HepG2 (cell line): ENCODE measurements at regions not wholly inside any gene's neighbourhood (a gene's known extent, or its start where the extent isn't known, plus 50 kb on each side); places are given as distances from the start of the nearest gene placed in this dataset.

Experiments
- ADNP ChIP-seq: sonication (generic); formaldehyde crosslinking; IDR thresholded peaks from 2 replicates; pipeline ENCODE4 v1.4.0; 2020; ENCODE audit warnings: missing genetic modification reagents
- BORCS8-MEF2B ChIP-seq: sonication (generic); formaldehyde crosslinking; IDR thresholded peaks from 2 replicates; pipeline ENCODE4 v1.8.0; 2022; ENCODE audit warnings: mild to moderate bottlenecking, missing genetic modification reagents
- CHD4 ChIP-seq: fragments of 200-600 bp; sonication (generic); IDR thresholded peaks from 2 replicates; pipeline ENCODE4 v1.7.0; 2017; ENCODE audit warnings: mild to moderate bottlenecking, low read length, borderline replicate concordance
- GATAD2A ChIP-seq: IDR thresholded peaks from 2 replicates; pipeline ENCODE4 v1.6.1; 2016
- ISX ChIP-seq: sonication (generic); formaldehyde crosslinking; conservative IDR thresholded peaks from 2 replicates; pipeline ENCODE4 v1.5.0; 2020; ENCODE audit warnings: missing genetic modification reagents
- KDM5B ChIP-seq: sonication (generic); formaldehyde crosslinking; IDR thresholded peaks from 2 replicates; pipeline ENCODE4 v1.4.0; 2020; ENCODE audit warnings: missing genetic modification reagents, mild to moderate bottlenecking, borderline replicate concordance
- MTA1 ChIP-seq: sonication (generic); formaldehyde crosslinking; IDR thresholded peaks from 2 replicates; pipeline ENCODE4 v1.4.0; 2020; ENCODE audit warnings: missing genetic modification reagents, mild to moderate bottlenecking, borderline replicate concordance
- NR2F1 ChIP-seq, 2 experiments: fragments of 450-650 bp in 1 of 2; formaldehyde crosslinking in 1 of 2; IDR thresholded peaks; 2 replicates each; pipeline versions ENCODE4 v1.5.0 to v1.6.1; 2016 to 2020; ENCODE audit warnings: mild to moderate bottlenecking in 1 of 2, missing compliant biosample characterization in 1 of 2, missing genetic modification reagents in 1 of 2, moderate library complexity in 1 of 2
- PBX3 ChIP-seq: sonication (generic); formaldehyde crosslinking; IDR thresholded peaks from 2 replicates; pipeline ENCODE4 v1.8.1; 2023; ENCODE audit warnings: missing genetic modification reagents, inconsistent platforms, borderline replicate concordance
- PHB2 ChIP-seq: fragments of 450-650 bp; IDR thresholded peaks from 2 replicates; pipeline ENCODE4 v1.6.1; 2018; ENCODE audit not compliant: partially characterized antibody
- RAD51 ChIP-seq: fragments of 450-650 bp; IDR thresholded peaks from 2 replicates; pipeline ENCODE4 v1.6.1; 2016; ENCODE audit warnings: borderline replicate concordance
- TGIF2 ChIP-seq: IDR thresholded peaks from 2 replicates; pipeline ENCODE4 v1.6.1; 2016; ENCODE audit warnings: control low read depth, missing compliant biosample characterization
- ZBTB33 ChIP-seq: sonication (generic); formaldehyde crosslinking; IDR thresholded peaks from 2 replicates; pipeline ENCODE4 v1.4.0; 2020; ENCODE audit warnings: missing genetic modification reagents
- ZFP36L1 ChIP-seq: sonication (generic); formaldehyde crosslinking; IDR thresholded peaks from 2 replicates; pipeline ENCODE4 v1.8.0; 2022; ENCODE audit warnings: mild to moderate bottlenecking, missing genetic modification reagents, moderate library complexity
- ZFP41 ChIP-seq: sonication (generic); formaldehyde crosslinking; IDR thresholded peaks from 2 replicates; pipeline ENCODE4 v1.4.0; 2020; ENCODE audit warnings: mild to moderate bottlenecking, missing genetic modification reagents, borderline replicate concordance
- ZNF101 ChIP-seq: sonication (generic); formaldehyde crosslinking; IDR thresholded peaks from 2 replicates; pipeline ENCODE4 v1.4.0; 2020; ENCODE audit warnings: mild to moderate bottlenecking, low read depth, missing genetic modification reagents, borderline replicate concordance
- ZNF230 ChIP-seq: sonication (generic); formaldehyde crosslinking; IDR thresholded peaks from 2 replicates; pipeline ENCODE4 v1.4.0; 2020; ENCODE audit warnings: mild to moderate bottlenecking, missing genetic modification reagents
- ZNF619 ChIP-seq: sonication (generic); formaldehyde crosslinking; IDR thresholded peaks from 2 replicates; pipeline ENCODE4 v1.4.0; 2020; ENCODE audit warnings: mild to moderate bottlenecking, missing genetic modification reagents
- ZNF766 ChIP-seq: sonication (generic); formaldehyde crosslinking; IDR thresholded peaks from 2 replicates; pipeline ENCODE4 v1.5.0; 2020; ENCODE audit warnings: missing genetic modification reagents, borderline replicate concordance
- ZSCAN25 ChIP-seq: sonication (generic); formaldehyde crosslinking; IDR thresholded peaks from 2 replicates; pipeline ENCODE4 v1.8.0; 2022; ENCODE audit warnings: mild to moderate bottlenecking, missing genetic modification reagents
- TF ChIP-seq, protein P1 (sequence below): sonication (generic); formaldehyde crosslinking; IDR thresholded peaks from 2 replicates; pipeline ENCODE4 v1.4.0; 2020; ENCODE audit warnings: mild to moderate bottlenecking, missing genetic modification reagents
- TF ChIP-seq, protein P2 (sequence below): sonication (generic); formaldehyde crosslinking; IDR thresholded peaks from 2 replicates; pipeline ENCODE4 v1.4.0; 2020; ENCODE audit warnings: missing genetic modification reagents, borderline replicate concordance
- TF ChIP-seq, protein P3 (sequence below): sonication (generic); formaldehyde crosslinking; IDR thresholded peaks from 2 replicates; pipeline ENCODE4 v1.4.0; 2020; ENCODE audit warnings: mild to moderate bottlenecking, missing genetic modification reagents, borderline replicate concordance

DNA sequence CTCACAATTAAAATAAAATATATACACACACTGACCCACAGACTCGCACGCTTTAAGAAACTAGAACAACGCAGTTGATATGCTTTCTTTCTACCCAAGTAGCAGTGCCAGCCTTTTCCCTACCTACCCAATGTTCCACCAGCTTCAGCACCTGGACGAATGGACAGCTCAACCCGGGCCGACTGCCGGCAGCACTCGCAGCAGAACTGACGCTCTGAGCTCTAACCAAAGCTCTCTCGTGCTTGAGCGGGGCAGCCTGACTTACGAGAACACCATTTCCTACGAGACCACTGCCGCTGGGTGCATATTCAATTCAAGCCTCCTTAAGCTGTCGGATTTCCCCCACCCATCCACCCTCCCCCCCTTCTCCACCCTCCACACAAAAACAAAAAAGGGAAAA lies 127.4 kb upstream of the DPYD start (continued):
- no peak for TF ChIP-seq ZBTB33
- TF ChIP-seq ZNF101 = no peak
- no peak for TF ChIP-seq ZNF619 (CRISPR knock-in tag)
- TF ChIP-seq, protein P1, sequence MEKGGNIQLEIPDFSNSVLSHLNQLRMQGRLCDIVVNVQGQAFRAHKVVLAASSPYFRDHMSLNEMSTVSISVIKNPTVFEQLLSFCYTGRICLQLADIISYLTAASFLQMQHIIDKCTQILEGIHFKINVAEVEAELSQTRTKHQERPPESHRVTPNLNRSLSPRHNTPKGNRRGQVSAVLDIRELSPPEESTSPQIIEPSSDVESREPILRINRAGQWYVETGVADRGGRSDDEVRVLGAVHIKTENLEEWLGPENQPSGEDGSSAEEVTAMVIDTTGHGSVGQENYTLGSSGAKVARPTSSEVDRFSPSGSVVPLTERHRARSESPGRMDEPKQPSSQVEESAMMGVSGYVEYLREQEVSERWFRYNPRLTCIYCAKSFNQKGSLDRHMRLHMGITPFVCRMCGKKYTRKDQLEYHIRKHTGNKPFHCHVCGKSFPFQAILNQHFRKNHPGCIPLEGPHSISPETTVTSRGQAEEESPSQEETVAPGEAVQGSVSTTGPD (CRISPR knock-in tag) = no peak
- no peak for TF ChIP-seq ZFP41 (CRISPR knock-in tag)
- peak; percentile 55; the same call in 1 of the 2 replicates for TF ChIP-seq PBX3
- no peak for TF ChIP-seq NR2F1 (CRISPR knock-in tag; IDR thresholded peaks at IDR 0.05)
- no peak for TF ChIP-seq ZSCAN25 (CRISPR knock-in tag)
- TF ChIP-seq, protein P2, sequence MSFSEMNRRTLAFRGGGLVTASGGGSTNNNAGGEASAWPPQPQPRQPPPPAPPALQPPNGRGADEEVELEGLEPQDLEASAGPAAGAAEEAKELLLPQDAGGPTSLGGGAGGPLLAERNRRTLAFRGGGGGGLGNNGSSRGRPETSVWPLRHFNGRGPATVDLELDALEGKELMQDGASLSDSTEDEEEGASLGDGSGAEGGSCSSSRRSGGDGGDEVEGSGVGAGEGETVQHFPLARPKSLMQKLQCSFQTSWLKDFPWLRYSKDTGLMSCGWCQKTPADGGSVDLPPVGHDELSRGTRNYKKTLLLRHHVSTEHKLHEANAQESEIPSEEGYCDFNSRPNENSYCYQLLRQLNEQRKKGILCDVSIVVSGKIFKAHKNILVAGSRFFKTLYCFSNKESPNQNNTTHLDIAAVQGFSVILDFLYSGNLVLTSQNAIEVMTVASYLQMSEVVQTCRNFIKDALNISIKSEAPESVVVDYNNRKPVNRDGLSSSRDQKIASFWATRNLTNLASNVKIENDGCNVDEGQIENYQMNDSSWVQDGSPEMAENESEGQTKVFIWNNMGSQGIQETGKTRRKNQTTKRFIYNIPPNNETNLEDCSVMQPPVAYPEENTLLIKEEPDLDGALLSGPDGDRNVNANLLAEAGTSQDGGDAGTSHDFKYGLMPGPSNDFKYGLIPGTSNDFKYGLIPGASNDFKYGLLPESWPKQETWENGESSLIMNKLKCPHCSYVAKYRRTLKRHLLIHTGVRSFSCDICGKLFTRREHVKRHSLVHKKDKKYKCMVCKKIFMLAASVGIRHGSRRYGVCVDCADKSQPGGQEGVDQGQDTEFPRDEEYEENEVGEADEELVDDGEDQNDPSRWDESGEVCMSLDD (CRISPR knock-in tag) = peak; percentile 48; the same call in 1 of the 2 replicates
- TF ChIP-seq BORCS8-MEF2B (CRISPR knock-in tag) = peak; percentile 78; the same call in 1 of the 2 replicates
- peak; percentile 79; the same call in 1 of the 2 replicates for TF ChIP-seq TGIF2 (CRISPR knock-in tag)
- TF ChIP-seq, protein P3, sequence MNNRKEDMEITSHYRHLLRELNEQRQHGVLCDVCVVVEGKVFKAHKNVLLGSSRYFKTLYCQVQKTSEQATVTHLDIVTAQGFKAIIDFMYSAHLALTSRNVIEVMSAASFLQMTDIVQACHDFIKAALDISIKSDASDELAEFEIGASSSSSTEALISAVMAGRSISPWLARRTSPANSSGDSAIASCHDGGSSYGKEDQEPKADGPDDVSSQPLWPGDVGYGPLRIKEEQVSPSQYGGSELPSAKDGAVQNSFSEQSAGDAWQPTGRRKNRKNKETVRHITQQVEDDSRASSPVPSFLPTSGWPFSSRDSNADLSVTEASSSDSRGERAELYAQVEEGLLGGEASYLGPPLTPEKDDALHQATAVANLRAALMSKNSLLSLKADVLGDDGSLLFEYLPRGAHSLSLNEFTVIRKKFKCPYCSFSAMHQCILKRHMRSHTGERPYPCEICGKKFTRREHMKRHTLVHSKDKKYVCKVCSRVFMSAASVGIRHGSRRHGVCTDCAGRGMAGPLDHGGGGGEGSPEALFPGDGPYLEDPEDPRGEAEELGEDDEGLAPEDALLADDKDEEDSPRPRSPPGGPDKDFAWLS (CRISPR knock-in tag) = no peak
- no peak for TF ChIP-seq RAD51
- TF ChIP-seq PHB2 = no peak
- TF ChIP-seq ISX (CRISPR knock-in tag) = no peak
- TF ChIP-seq CHD4 = no peak
- TF ChIP-seq KDM5B (CRISPR knock-in tag) = no peak; the same call in 1 of the 2 replicates
- 0 out of 2 replicates have a peak, but pooled peaks have one; percentile 10 for TF ChIP-seq GATAD2A (CRISPR knock-in tag)
- peak; percentile 71; the same call in 1 of the 2 replicates for TF ChIP-seq ZNF766 (CRISPR knock-in tag)
- no peak for TF ChIP-seq ADNP (CRISPR knock-in tag)
- TF ChIP-seq ZFP36L1 (CRISPR knock-in tag) = no peak
- no peak for TF ChIP-seq ZNF230 (CRISPR knock-in tag)
- TF ChIP-seq MTA1 (CRISPR knock-in tag) = no peak
